NCI-H526 (cell line): ENCODE measurements at regions not wholly inside any gene's neighbourhood (a gene's known extent, or its start where the extent isn't known, plus 50 kb on each side); places are given as distances from the start of the nearest gene placed in this dataset.

ENCODE experiments used
- DNase-seq, 2 experiments: peaks; one replicate each; lab custom pipeline; 2025; lab: John Stamatoyannopoulos, UW

DNA sequence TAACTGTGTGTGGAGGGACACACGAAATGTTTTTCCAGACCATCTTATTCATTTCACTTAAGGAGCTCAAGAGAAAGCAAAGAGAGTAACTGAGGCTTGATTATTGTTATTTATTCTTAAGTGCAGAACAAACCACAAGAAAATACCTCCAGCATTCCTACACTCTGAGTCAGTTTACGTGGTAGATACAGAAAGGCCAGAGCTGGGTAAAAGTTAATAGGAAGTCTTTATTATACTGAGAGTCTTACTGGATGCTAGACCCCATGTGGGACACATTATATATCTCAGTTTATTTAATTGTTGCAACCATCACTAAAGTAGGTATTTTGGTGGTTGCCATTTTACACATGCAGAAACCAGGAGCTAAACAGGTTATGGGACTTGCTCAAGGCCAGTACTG, 261.4 kb upstream of the POU2AF2 start:
- DNase-seq: no peak

DNA sequence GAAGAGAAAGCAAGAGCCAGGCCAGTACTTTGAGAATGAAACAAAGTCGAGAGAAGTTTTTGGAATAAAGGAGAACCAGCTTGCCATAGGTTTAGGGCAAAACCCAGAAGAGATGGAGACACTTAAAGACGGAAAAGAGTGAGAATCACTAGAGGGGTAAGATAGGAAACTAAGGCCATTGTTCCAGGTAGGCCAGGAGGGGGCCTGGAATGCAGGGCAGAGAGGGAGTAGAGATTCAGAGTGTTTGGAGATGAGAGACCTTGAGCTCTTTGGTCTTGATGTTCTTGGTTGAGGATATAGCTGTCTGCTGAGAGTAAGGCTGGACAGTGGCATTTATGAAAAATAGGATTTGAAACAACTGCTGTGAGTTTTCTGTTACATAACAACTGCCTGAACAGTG, 263.3 kb upstream of the POU2AF2 start:
- no peak for DNase-seq

DNA sequence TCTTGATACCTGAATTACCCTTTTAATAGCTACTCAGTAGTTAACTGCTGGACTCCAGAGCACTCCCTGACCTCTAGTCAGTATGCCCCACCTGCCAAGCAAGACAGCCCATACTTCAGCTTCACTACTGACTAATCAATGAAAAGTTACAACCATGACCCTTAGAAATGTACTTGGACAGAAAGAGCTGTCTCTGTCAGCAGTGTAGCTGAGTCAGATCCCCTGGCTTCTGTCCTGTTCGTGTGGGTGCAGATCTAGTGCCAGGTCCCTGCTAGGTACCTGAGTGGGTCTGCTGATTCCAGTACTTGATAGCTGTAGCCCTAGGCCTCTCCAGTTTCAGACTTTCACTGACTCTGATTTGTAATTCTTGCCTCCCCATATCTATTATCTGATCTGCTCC, 265.8 kb upstream of the POU2AF2 start:
- no peak for DNase-seq

- no peak for DNase-seq
Observed at GRCh38 chr11:110977661-110978060, 265.4 kb upstream of the ARHGAP20 start.

GRCh38 chr11:110974731-110975130, 262.5 kb upstream of the ARHGAP20 start:
- no peak for DNase-seq

- no peak for DNase-seq
Observed at GRCh38 chr11:110973401-110973980, 261.3 kb upstream of the ARHGAP20 start.

DNA sequence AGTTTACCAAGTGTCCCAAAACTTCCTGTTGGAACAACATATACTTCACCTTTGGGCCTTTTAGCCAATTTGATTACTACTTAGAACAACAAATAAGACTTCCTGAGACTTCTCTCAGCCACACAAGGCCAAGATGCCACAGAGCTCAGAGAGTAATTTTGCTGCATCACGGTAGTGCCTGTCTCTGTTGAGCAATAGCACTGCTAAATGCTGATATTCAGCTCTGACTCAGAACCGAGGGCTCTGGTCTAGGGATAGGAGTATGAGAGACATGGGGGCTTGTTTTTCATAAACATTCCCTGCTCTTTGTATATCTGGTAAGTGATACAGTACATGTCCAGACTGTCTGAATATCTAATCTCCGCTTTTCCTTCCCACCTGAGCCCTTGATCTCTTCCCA, 260.4 kb upstream of the ARHGAP20 start:
- no peak for DNase-seq

- no peak for DNase-seq
Observed at GRCh38 chr11:110972106-110972505, 259.9 kb upstream of the ARHGAP20 start.

GRCh38 chr11:110971140-110971539, 258.9 kb upstream of the ARHGAP20 start:
- peak; percentile 94 to 96 for DNase-seq

DNA sequence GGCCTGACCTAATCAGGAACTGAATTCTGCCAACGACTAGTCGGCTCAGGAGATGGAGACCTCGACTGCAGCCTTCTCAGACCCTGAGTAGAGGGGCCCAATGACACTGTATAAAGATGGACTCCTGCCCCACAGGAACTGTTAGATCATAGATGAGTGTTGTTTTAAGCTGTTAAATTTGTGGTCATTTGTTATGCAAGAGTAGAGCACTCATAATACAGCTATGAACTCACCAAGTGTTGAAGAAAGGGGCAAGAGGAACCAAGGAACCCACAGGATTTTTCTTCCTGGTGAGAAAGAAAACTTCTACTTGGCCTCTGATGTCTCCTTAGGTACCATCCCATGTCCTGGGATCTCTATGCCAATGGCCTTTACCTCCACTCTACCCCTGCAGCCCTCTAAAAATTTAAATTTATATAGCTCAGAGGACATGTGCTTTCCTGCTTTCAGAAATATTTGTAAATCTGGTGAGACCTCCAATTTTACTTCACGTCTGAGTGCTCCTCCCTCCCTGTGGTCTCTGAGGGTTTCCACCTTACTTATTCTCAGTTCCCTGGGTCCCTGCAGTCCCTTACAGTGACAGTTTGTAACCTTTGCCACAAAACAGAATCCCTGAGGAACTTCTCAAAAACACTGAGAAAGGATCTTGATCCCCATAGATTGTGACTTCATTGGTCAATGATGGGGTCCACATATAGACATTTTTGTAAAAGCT, 256.3 kb upstream of the ARHGAP20 start:
- DNase-seq: no peak

GRCh38 chr11:110966131-110966530, 253.9 kb upstream of the ARHGAP20 start:
- DNase-seq: peak; percentile 92 to 94

DNA sequence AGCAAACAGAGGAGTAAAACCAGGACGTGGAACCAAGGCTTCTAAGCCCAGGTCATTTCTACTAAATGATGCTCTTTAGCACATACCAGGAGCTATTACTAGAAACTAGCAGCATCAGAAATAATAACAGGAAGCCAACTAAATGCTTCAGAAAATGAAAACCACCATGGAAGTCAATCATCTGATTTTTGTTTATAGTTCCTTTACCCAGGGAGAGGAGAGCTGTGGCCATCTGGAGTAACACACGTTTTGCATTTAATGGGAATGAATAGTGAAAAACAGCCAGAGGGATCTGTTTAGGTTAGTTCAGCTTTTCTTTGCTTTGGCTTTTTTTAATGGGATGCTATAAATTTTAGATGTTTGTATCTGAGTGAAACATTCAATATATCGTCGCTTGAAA, 250.7 kb upstream of the ARHGAP20 start:
- DNase-seq: peak; percentile 37 to 74

DNA sequence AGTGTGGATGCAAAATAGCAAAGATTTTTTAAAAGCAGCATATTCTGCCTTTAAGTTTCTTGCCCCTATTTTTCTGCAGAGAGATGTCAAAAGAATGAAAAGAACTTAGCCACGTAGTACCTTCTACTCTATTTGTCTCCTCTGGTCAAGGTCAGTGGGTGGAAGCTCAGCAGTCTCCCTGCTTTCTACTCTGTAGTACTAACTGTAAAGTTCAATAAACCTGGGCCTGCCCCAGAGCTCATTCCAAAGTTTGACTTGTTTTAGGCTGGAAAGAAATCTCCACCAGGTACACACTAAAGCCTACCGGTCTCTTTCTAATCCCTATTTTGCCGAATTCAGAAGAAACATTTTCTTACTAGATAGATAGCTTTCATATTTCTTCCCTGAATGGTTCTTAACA, 247.9 kb upstream of the ARHGAP20 start:
- no peak for DNase-seq

- peak; percentile 100 for DNase-seq
Observed at GRCh38 chr11:110958216-110958615, 246.0 kb upstream of the ARHGAP20 start.

GRCh38 chr11:110955776-110956175, 243.5 kb upstream of the ARHGAP20 start:
- peak in 1 of 2 experiments; percentile 40 for DNase-seq

DNA sequence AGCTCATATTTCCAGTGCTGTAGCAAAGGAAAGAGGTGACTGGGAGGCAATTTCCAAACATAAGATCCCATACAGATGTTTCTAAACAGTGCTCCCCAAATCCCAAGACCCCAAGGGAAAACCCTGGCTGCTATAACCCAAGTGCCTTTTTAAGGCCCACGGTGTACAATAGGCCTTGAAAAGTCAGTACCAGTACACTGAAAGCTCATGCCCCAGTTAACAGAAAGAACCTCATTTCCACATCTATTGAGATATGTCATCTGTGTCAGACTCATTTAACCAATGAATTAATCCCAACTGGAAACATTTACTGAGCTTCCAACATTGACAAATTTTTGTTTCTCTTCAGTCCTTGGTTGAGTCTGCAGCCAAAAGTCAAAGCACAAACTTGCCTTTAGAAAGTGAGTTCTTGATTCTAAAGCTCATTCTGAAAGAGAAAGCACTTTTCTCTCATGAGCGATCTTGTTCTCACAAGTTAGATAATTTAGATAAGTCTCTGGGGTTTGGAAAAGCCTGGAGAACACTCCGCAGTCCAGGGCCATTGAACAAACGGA, 239.8 kb upstream of the ARHGAP20 start:
- DNase-seq: no peak

DNA sequence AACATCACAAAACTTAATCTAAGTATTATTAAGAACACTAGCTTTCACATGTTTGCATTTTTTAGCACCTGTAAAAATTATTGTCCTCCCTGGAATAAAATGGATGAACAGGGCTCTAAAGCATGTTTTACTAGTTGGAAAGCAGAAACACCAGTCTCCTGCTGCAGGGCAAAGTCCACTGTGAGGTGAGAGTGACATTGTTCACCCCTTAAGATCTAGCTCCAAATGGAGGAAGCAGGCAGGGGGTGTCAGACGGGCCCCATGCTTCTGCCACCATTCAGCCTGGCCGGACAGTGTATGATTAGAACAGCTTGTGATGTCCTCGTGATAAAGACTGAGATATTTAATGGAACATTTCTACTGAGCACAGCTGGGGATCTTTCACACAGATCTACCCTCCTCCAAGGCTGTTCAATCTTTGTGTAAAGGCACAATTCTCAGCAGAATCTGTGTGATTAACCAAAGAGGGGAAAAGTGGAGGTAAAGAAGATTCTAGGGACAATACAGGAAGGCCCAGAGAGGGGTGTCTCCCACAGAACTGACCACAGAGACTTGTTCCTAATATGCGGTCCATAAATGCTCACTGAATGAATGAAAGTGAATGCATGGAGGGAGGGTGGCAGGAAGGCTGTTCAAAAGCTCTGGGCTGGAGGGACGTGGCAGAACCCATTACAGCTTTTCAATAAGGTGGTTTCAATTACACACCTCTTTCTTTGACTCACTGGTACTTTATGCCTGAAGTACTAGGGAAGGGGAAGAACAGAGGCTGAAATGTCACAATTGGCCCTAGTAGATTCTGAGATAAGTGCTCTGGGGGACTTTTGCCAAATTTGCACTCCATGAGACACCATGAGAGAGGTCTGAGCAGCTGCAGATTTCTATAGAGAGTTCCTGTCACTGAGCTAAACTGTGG, 239.1 kb upstream of the ARHGAP20 start:
- peak; percentile 70 to 81 for DNase-seq

- DNase-seq: no peak
Observed at GRCh38 chr11:110948112-110948511, 235.9 kb upstream of the ARHGAP20 start.

DNA sequence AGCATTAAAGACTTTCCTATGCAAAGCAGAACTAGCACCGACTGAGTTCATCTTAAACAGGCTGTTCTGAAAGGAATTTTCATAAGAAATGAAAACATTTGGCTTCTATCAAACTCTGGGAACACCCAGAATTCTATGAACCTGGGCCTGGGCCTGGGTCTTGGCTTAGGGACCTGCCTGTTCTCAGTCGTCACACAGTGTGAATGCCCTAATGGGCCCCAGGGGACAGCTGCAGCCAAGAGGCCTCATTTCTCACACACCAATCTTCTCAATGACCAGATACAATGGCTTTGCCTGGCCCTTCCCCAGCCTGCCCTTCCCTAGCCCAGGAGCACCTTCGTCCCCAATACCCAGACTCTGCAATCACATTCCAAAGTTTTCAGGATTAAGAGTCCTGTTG, 234.9 kb upstream of the ARHGAP20 start:
- DNase-seq: peak in 1 of 2 experiments; percentile 62

DNA sequence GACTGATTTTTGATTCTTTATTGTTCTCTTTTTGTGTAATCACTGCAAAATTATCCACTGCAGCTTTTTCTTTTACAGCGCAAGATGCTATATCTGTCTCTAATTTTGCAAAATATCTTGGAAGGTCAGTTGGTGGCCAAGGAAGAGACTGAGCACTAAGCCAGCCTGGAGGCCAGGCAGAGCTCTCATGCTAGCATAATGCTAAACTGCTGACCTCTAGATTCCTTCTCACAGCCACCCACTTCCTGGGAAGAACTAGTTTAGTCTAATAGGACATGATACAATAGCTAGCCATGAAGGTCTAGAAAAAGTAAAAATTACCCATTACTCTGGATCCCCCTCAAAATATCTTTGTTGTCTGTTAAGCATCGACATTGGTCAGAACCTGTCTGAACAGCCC, 227.2 kb upstream of the ARHGAP20 start:
- no peak for DNase-seq

GRCh38 chr11:110935018-110935640, 222.9 kb upstream of the ARHGAP20 start:
- no peak for DNase-seq

GRCh38 chr11:110929129-110929528, 216.9 kb upstream of the ARHGAP20 start:
- no peak for DNase-seq
